RWPE1 (cell line): ENCODE measurements at regions not wholly inside any gene's neighbourhood (a gene's known extent, or its start where the extent isn't known, plus 50 kb on each side); places are given as distances from the start of the nearest gene placed in this dataset.
A peak's percentile ranks its signal among the peaks of the same experiment; 100 is the strongest.

Experiments
- CTCF ChIA-PET: fragments of 350-600 bp; sonication (Branson Sonifier 250); formaldehyde crosslinking; extraction: SDS; loops from one replicate; lab custom pipeline; 2021; lab: Yijun Ruan, JAX
- POLR2A ChIA-PET: fragments of 400-600 bp; formaldehyde crosslinking; extraction: SDS; loops from one replicate; lab custom pipeline; 2020; ENCODE audit warnings: antibody characterized with exemption; ENCODE audit not compliant: low non-redundant PET; lab: Yijun Ruan, JAX
- DNase-seq: peaks from one replicate; pipeline ENCODE4 v3.0.0; 2012; ENCODE audit warnings: low spot score
- H3K27ac ChIP-seq: fragments of 450-650 bp; 2 replicates; pipeline ENCODE4 v1.5.1; 2017
- TF ChIP-seq, protein P1 (sequence below): fragments of 450-650 bp; conservative IDR thresholded peaks from 2 replicates; pipeline ENCODE4 v1.5.1; 2017; ENCODE audit warnings: low read depth, mild to moderate bottlenecking

DNA sequence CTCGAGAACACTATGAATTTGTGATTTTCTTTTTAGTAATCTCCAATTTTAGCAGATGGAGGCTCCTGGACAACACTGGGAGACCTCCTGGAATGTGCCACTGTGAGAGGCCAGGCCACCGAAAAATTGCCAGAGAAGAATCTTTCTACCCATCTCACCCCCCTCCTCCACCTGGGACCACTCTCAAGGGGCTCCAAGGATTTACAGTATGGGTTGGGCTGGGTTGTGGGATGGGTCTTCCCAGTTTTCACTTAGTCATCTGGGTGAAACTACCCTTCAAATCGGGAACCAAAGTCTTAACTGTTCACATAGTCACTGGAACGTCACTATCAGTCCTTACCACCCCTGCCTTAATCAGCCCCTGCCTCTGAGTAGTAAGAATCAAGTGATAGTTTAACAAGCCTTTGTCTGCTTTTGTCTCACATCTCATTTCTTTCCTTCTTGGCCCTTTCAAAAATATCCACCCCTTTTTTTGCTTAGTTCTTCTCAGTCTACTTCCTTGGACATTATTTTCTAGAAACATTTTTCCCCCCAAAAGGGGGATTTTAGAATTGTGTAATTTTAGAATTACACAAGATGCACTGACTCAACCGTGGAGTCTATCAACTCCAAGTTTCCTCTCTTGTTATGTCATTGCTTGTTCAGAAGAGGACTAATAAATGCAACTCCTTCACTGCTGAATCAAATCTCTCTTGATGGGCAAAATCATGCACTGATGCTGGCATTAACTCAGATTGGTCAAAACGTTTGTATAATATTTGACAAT, 148.2 kb upstream of the MOCS1 start:
- ChIA-PET CTCF (no interaction called here), POLR2A (no interaction called here)
- TF ChIP-seq, protein P1, sequence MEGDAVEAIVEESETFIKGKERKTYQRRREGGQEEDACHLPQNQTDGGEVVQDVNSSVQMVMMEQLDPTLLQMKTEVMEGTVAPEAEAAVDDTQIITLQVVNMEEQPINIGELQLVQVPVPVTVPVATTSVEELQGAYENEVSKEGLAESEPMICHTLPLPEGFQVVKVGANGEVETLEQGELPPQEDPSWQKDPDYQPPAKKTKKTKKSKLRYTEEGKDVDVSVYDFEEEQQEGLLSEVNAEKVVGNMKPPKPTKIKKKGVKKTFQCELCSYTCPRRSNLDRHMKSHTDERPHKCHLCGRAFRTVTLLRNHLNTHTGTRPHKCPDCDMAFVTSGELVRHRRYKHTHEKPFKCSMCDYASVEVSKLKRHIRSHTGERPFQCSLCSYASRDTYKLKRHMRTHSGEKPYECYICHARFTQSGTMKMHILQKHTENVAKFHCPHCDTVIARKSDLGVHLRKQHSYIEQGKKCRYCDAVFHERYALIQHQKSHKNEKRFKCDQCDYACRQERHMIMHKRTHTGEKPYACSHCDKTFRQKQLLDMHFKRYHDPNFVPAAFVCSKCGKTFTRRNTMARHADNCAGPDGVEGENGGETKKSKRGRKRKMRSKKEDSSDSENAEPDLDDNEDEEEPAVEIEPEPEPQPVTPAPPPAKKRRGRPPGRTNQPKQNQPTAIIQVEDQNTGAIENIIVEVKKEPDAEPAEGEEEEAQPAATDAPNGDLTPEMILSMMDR = no peak
- no peak for DNase-seq
- no peak overlapping the region for H3K27ac ChIP-seq

DNA sequence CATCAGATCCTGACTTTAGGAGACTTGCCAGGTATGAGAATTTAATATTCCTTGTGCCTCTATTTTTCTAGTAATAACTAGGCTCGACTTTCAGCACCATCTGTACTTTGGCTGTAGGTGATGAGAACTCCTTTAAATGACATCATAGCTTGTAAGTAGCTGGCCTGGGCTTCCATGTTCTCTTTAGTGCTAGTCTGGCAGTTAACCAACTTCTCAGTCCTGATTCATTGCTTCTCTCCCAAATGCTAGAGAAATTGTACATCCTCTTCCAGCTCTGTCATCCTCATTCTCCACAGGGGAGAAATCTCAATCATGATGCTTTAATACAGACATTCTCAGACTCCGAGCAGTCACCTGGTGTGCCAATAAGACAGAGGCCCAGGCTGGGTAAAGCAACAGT, 143.5 kb upstream of the MOCS1 start:
- ChIA-PET POLR2A (no interaction called here), CTCF (no interaction called here)
- H3K27ac ChIP-seq = no peak overlapping the region
- TF ChIP-seq, protein P1 = no peak
- DNase-seq = no peak

DNA sequence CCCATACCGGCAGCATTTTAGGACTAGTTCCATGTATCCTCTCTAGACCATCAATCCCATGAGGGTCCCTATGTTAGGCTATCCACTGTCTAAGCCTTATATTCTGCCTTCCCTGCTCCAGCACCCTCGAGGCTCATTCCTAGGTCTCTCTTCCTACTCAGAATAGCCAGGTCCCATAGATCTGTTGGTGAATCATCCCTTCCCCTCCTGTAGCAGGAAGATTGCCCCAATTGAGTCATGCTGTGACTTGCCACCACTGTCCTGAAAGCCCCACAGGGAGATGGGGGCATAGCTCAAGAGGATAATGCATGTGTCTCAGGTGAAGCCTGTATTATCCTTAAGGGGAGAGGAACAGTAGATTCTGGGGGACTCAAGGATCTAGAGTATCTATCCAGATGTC, 143.1 kb upstream of the MOCS1 start:
- TF ChIP-seq, protein P1 = no peak
- no peak overlapping the region for H3K27ac ChIP-seq
- ChIA-PET CTCF (no interaction called here), POLR2A (no interaction called here)
- no peak for DNase-seq

DNA sequence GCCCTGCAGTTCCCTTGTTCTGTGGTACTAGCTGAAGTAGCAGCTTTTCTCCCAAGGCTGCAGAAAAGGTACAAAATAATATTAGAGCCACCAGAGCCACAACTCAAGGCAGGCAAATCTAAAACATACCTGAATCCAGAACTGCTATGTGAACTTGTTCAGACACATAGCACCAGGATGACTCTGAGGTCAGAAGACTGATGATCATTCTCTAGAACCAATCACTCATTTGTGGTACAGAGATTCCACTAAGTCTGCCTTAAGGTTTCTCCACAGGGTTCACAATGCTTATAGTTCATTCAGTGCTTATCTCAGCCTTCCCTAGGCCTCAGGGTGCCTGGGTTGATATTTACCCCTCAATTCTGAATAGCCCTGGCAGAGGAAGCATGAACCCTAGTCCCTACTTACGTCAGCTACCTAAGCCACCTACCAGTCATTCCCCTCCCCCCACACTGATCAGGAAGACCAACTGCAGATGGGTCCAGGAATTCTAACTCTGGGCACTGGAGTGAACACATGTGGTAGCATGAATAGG, 140.9 kb upstream of the MOCS1 start:
- no peak overlapping the region for H3K27ac ChIP-seq
- ChIA-PET POLR2A (no interaction called here), CTCF (no interaction called here)
- DNase-seq = no peak
- TF ChIP-seq, protein P1 = no peak

DNA sequence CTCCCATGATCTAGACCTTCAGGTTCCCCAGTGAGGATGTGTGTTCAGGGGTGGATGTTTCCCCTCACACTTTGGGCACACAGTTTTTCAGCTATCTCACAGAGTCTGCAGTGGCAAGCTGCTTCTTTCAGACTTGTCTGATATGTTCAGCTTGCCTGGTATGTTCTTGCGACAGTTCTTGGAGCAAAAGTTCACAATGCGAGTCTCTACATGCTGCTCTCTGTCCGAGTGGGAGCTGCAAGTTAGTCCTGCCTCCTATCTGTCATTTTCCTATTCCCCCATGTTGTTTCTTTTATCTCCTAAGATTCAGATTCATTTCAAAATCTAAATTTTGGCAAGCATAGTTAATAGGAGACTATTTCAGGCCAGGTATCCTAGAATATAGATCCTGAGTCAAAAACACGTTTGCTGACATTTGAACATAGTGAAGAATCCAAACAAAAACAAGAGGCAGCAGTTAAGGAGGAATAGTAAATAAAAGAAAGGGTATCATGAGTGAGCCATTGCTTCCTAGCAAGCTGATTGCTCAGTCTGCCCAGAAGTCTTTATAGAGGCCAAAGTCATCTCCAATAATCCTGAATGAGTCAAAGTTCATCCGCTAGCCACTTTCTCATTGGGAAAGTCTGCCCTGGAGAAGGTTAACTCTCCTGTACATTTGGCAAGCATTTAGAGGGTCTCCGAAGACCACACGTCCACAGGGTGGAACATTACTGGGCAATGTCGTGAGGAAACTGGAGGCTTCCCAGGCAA, 140.2 kb upstream of the MOCS1 start:
- TF ChIP-seq, protein P1 = no peak
- peak; percentile 8 for DNase-seq
- ChIA-PET CTCF (interaction anchor here (0.6 kb wide), 1 partner anchor 961 kb away, joined by 3 read pairs; no protein-coding TSS in a partner anchor), POLR2A (no interaction called here)
- H3K27ac ChIP-seq = no peak overlapping the region

DNA sequence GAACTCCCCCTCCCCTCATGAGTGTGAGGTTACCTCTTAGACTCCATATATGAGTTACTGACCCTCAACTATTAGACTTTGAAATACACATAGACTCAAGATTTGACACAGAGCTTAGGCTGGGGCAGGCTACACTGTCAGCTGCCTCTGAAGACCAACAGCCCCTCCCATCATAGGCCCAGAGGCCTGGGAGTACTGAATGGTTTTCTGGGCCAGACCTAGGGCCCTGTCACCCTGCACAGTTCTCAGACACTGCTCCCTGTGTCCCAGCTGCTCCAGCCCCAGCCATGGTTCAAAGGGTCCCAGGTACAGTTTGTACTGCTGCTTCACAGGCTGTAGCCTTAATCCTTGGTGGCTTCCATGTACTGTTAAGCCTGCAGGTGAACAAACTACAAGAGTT, 132.1 kb upstream of the MOCS1 start:
- CTCF ChIA-PET = no interaction called here
- H3K27ac ChIP-seq = no peak overlapping the region
- DNase-seq = no peak
- TF ChIP-seq, protein P1 = no peak
- POLR2A ChIA-PET = no interaction called here
